Endothelial cell of umbilical vein (primary cell): ENCODE measurements at regions not wholly inside any gene's neighbourhood (a gene's known extent, or its start where the extent isn't known, plus 50 kb on each side); places are given as distances from the start of the nearest gene placed in this dataset.

Source experiments
- BruUV-seq: library from RNA; stranded (reverse); fragments of 400-500 nt; replicated peaks from 2 replicates; lab custom pipeline; 2021; lab: Mats Ljungman, UMichigan
- CTCF ChIA-PET: fragments of 300-600, 350-600 bp; sonication (Branson Sonifier 250); formaldehyde crosslinking; loops from one replicate; lab custom pipeline; 2021; ENCODE audit warnings: antibody characterized with exemption, inconsistent platforms; lab: Charles Lee
- POLR2A ChIA-PET: fragments of 300-600, 350-600 bp; sonication (Branson Sonifier 250); formaldehyde crosslinking; loops from one replicate; lab custom pipeline; 2021; ENCODE audit warnings: antibody characterized with exemption, inconsistent platforms; lab: Charles Lee
- DNase-seq: peaks from one replicate; pipeline ENCODE4 v3.0.0-alpha.2; 2011; ENCODE audit warnings: low read depth, low spot score
- FAIRE-seq: peaks from 2 replicates; lab custom pipeline; 2011; peaks lifted over from hg19 to GRCh38; lab: Jason Lieb, UNC
- H2AFZ ChIP-seq: 2 replicates; pipeline ENCODE4 v1.6.0; 2012; ENCODE audit warnings: low read depth, low read length, control low read depth, inconsistent platforms
- H3K27ac ChIP-seq: 2 replicates; pipeline ENCODE4 v1.5.1; 2011; ENCODE audit warnings: low read depth, mild to moderate bottlenecking, control low read depth, low read length, moderate library complexity; ENCODE audit not compliant: insufficient read depth
- H3K27me3 ChIP-seq, 2 experiments: 2 replicates each; pipeline versions ENCODE4 v1.6.0 to v1.6.1; 2011; ENCODE audit warnings: low read length in 2 of 2, mixed read lengths in 1 of 2; ENCODE audit not compliant: control insufficient read depth in 2 of 2, insufficient read depth in 2 of 2
- H3K36me3 ChIP-seq, 2 experiments: 2 replicates in 1 of 2; 3 replicates in 1 of 2; pipeline ENCODE4 v1.5.1; 2011; ENCODE audit warnings: low read length in 2 of 2, mild to moderate bottlenecking in 1 of 2, moderate library complexity in 1 of 2; ENCODE audit not compliant: control insufficient read depth in 2 of 2, insufficient read depth in 2 of 2; ENCODE audit errors: extremely low read depth in 1 of 2
- H3K4me1 ChIP-seq: 3 replicates; pipeline ENCODE4 v1.5.1; 2011; ENCODE audit warnings: mild to moderate bottlenecking, low read length; ENCODE audit not compliant: control insufficient read depth, insufficient read depth; ENCODE audit errors: extremely low read depth
- H3K4me2 ChIP-seq: 2 replicates; pipeline ENCODE4 v1.6.1; 2011; ENCODE audit warnings: low read length, control low read depth, mixed read lengths; ENCODE audit not compliant: insufficient read depth
- H3K4me3 ChIP-seq, 3 experiments: fragments of 200-600 bp in 1 of 3; sonication (generic), shearing (Covaris generic) in 1 of 3; replicated peaks in 1 of 3; 2 replicates each; pipeline ENCODE4 v1.5.1; 2011 to 2016; ENCODE audit warnings: control low read depth in 3 of 3, low read length in 3 of 3, mild to moderate bottlenecking in 2 of 3, inconsistent platforms in 1 of 3, low read depth in 1 of 3, moderate library complexity in 1 of 3; ENCODE audit not compliant: insufficient read depth in 1 of 3
- H3K79me2 ChIP-seq: 2 replicates; pipeline ENCODE4 v1.6.0; 2012; ENCODE audit warnings: low read length, inconsistent platforms; ENCODE audit not compliant: control insufficient read depth, insufficient read depth
- H3K9ac ChIP-seq: replicated peaks from 2 replicates; pipeline ENCODE3; 2011; ENCODE audit warnings: low read length, control low read depth; ENCODE audit not compliant: insufficient read depth; ENCODE audit errors: extremely low read depth
- H3K9me1 ChIP-seq: replicated peaks from 3 replicates; pipeline ENCODE4 v1.6.0; 2011; ENCODE audit warnings: mild to moderate bottlenecking, low read length; ENCODE audit not compliant: control insufficient read depth, insufficient read depth; ENCODE audit errors: extremely low read depth
- H3K9me3 ChIP-seq: replicated peaks from 2 replicates; pipeline ENCODE4 v1.5.1; 2012; ENCODE audit warnings: low read length, inconsistent platforms; ENCODE audit not compliant: control insufficient read depth, insufficient read depth
- H4K20me1 ChIP-seq: replicated peaks from 2 replicates; pipeline ENCODE3; 2011; ENCODE audit warnings: mild to moderate bottlenecking, low read length; ENCODE audit not compliant: control insufficient read depth, insufficient read depth; ENCODE audit errors: extremely low read depth
- EZH2 ChIP-seq: IDR thresholded peaks from 2 replicates; pipeline ENCODE4 v1.6.1; 2012; ENCODE audit warnings: borderline replicate concordance, low read depth, mild to moderate bottlenecking, moderate library complexity, low read length, inconsistent platforms; ENCODE audit not compliant: severe bottlenecking
- FOS ChIP-seq: IDR thresholded peaks from 2 replicates; pipeline ENCODE4 v1.6.1; 2011; ENCODE audit warnings: mild to moderate bottlenecking, low read length, moderate library complexity, borderline replicate concordance; ENCODE audit not compliant: insufficient read depth
- GATA2 ChIP-seq: IDR thresholded peaks from 2 replicates; pipeline ENCODE4 v1.7.0; 2011; ENCODE audit warnings: low read depth, mild to moderate bottlenecking, moderate library complexity, mixed read lengths, low read length; ENCODE audit not compliant: insufficient read length, insufficient read depth
- JUN ChIP-seq: IDR thresholded peaks from 2 replicates; pipeline ENCODE4 v1.6.1; 2011; ENCODE audit warnings: borderline replicate concordance, low read depth; ENCODE audit not compliant: insufficient read length, insufficient read depth
- MYC ChIP-seq: IDR thresholded peaks from one replicate; pipeline ENCODE4 v1.6.1; 2011; ENCODE audit warnings: mild to moderate bottlenecking, low read depth, low read length
- POLR2A ChIP-seq: IDR thresholded peaks from 2 replicates; pipeline ENCODE4 v1.6.1; 2012; ENCODE audit warnings: low read depth, mild to moderate bottlenecking, control low read depth, low read length
- POLR2AphosphoS5 ChIP-seq: IDR thresholded peaks from 2 replicates; pipeline ENCODE4 v1.6.1; 2012; ENCODE audit warnings: low read depth, mild to moderate bottlenecking, control low read depth, low read length, moderate library complexity; ENCODE audit not compliant: insufficient read depth
- dilution Hi-C: fragments of 300-500 bp; cut with MboI; formaldehyde crosslinking; loops from one replicate; pipeline ENCODE4 v1.15.0; 2019; ENCODE audit warnings: low sequenced_read_pairs; ENCODE audit not compliant: extremely low pct_ligation_motif_present
- intact Hi-C: fragments of 100-400 bp; cut with micrococcal nuclease; formaldehyde crosslinking; loops from one replicate; pipeline ENCODE4 v1.10.0; 2022
- TF ChIP-seq, protein P1 (sequence below): IDR thresholded peaks from 2 replicates; pipeline ENCODE4 v1.6.1; 2011; ENCODE audit not compliant: insufficient read depth, insufficient read length
- TF ChIP-seq, protein P2 (sequence below), 2 donors: IDR thresholded peaks; 1 replicate in 1 of 2; 2 replicates in 1 of 2; pipeline ENCODE4 v1.5.1; 2011; ENCODE audit warnings: low read length in 2 of 2, mild to moderate bottlenecking in 2 of 2, moderate library complexity in 2 of 2, control low read depth in 1 of 2, inconsistent platforms in 1 of 2, low read depth in 1 of 2; ENCODE audit not compliant: insufficient read depth in 1 of 2; ENCODE audit errors: extremely low read depth in 1 of 2

DNA sequence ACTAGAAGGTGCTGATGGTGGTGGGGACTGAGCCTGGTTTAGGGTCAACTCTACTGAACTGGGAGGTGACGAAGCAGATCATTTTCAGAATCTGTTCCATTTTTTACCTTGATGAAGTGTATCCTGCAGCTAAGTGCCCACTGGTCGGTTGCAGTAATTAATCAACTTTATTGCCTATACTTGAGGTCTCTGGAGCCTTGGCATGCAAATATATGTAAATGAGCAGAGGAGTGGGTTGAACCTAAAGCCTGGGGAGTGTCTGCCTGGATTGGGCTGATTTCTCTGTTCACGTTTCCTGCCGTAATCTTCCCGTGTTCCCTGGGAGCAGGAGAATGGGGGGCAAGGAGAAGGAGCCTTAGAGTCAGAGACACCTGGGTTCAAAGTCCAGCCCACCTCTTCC is 286.8 kb downstream of the PTPRU start:
- CTCF ChIA-PET, result no interaction called here
- TF ChIP-seq JUN (no peak), POLR2A (no peak), MYC (no peak), GATA2 (no peak), FOS (no peak)
- H3K4me2 ChIP-seq, result no peak overlapping the region
- H3K27me3 ChIP-seq, result no peaks in the 10 kb centered on the region
- no peaks in the 10 kb centered on the region for H3K79me2 ChIP-seq
- no peaks in the 10 kb centered on the region for H4K20me1 ChIP-seq
- FAIRE-seq (no peak), DNase-seq (no peak)
- H3K9me1 ChIP-seq, result no peaks in the 10 kb centered on the region
- no peak overlapping the region for H2AFZ ChIP-seq
- H3K4me1 ChIP-seq, result no peaks in the 10 kb centered on the region
- H3K9me3 ChIP-seq, result no peaks in the 10 kb centered on the region
- intact Hi-C loops (no loop called here), dilution Hi-C loops (no loop called here)
- no peak overlapping the region for H3K27ac ChIP-seq
- no peaks in the 10 kb centered on the region for H3K36me3 ChIP-seq
- POLR2A ChIA-PET, result no interaction called here
- H3K9ac ChIP-seq, result no peak overlapping the region
- H3K4me3 ChIP-seq, result no peak overlapping the region
- BruUV-seq, result no TSS peak

DNA sequence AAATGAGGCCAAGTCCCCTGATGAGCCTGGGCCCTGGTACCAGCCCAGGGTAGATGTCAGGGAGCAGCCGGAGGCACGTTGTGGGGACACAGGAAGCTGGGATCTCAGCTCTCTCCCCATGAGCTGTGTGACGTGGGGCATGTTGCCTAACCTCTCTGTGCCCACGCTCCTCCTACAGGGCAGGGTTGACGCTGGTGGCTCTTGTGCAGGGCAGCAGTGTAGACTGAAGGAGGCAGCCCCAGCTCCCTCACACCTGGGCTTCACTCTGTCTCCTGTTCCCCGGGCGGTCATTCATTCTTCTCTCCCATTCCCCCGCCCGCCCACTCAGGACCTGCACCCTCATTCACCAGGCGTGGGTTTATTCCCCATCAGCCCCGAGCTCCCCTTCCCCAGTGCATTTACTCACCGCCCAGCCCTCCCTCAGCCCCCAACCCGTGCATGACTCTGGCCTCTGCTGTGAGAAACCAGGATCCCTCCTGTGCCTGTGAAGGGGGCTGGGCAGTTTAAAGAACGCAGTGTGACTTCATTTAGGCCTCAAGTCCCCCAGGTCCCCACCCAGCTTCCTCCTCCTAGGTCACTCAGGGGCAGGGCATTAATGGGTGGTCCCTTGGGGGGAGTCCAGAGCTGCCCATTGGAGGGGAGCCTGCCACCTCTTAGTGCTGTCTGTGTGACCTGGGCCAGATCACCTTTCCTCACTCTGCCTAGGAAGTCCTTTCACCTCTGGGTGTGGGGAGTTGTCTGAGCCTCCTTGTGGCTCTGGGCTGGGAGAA is 285.7 kb downstream of the PTPRU start:
- Histone ChIP-seq H3K79me2 (no peaks in the 10 kb centered on the region), H3K4me2 (no peak overlapping the region), H3K27me3 (no peaks in the 10 kb centered on the region), H3K9ac (no peak overlapping the region), H3K27ac (no peak overlapping the region), H4K20me1 (no peaks in the 10 kb centered on the region), H3K36me3 (no peaks in the 10 kb centered on the region), H3K9me3 (no peaks in the 10 kb centered on the region), H3K9me1 (no peaks in the 10 kb centered on the region), H2AFZ (no peak overlapping the region), H3K4me1 (no peaks in the 10 kb centered on the region), H3K4me3 (no peak overlapping the region)
- DNase-seq (no peak), FAIRE-seq (no peak)
- intact Hi-C loops (no loop called here), dilution Hi-C loops (no loop called here)
- no TSS peak for BruUV-seq
- TF ChIP-seq, protein P1, sequence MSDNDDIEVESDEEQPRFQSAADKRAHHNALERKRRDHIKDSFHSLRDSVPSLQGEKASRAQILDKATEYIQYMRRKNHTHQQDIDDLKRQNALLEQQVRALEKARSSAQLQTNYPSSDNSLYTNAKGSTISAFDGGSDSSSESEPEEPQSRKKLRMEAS, result no peak
- no peak for TF ChIP-seq POLR2A
- TF ChIP-seq EZH2, result no peak
- TF ChIP-seq, protein P2, sequence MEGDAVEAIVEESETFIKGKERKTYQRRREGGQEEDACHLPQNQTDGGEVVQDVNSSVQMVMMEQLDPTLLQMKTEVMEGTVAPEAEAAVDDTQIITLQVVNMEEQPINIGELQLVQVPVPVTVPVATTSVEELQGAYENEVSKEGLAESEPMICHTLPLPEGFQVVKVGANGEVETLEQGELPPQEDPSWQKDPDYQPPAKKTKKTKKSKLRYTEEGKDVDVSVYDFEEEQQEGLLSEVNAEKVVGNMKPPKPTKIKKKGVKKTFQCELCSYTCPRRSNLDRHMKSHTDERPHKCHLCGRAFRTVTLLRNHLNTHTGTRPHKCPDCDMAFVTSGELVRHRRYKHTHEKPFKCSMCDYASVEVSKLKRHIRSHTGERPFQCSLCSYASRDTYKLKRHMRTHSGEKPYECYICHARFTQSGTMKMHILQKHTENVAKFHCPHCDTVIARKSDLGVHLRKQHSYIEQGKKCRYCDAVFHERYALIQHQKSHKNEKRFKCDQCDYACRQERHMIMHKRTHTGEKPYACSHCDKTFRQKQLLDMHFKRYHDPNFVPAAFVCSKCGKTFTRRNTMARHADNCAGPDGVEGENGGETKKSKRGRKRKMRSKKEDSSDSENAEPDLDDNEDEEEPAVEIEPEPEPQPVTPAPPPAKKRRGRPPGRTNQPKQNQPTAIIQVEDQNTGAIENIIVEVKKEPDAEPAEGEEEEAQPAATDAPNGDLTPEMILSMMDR (IDR thresholded peaks at IDR 0.05; ENCODE audit: extremely low read depth in 1 of 2, insufficient read depth in 1 of 2, low read depth in 1 of 2, low read length in 2 of 2), result no peak
- TF ChIP-seq POLR2AphosphoS5, result no peak
- no peak for TF ChIP-seq JUN
- TF ChIP-seq MYC, result no peak
- TF ChIP-seq GATA2, result no peak
- TF ChIP-seq FOS, result no peak
- ChIA-PET POLR2A (no interaction called here), CTCF (no interaction called here)
